SK-N-SH treated with all-trans-retinoic acid at 6 μM for 48 hours (cell line): ENCODE measurements at regions not wholly inside any gene's neighbourhood (a gene's known extent, or its start where the extent isn't known, plus 50 kb on each side); places are given as distances from the start of the nearest gene placed in this dataset.

Experiments used
- ATAC-seq: fragments of 200-7000 bp; cut with Tn5 transposase; 3 replicates; pipeline ENCODE4 v1.9.1; 2020; ENCODE audit warnings: mild to moderate bottlenecking, moderate library complexity
- BACH2 ChIP-seq: fragments of 250-450 bp; sonication (Bioruptor Pico); IDR thresholded peaks from 2 replicates; pipeline ENCODE4 v1.9.0; 2021; ENCODE audit warnings: mild to moderate bottlenecking, borderline replicate concordance
- CSDC2 ChIP-seq: fragments of 250-450 bp; sonication (Bioruptor Pico); IDR thresholded peaks from 2 replicates; pipeline ENCODE4 v1.5.0; 2020; ENCODE audit warnings: mild to moderate bottlenecking, moderate library complexity
- ESRRG ChIP-seq: fragments of 250-450 bp; sonication (Bioruptor Pico); IDR thresholded peaks from 2 replicates; pipeline ENCODE4 v1.6.1; 2021; ENCODE audit warnings: mild to moderate bottlenecking
- GLIS3 ChIP-seq: fragments of 250-450 bp; sonication (Bioruptor Pico); IDR thresholded peaks from 2 replicates; pipeline ENCODE4 v1.5.0; 2020; ENCODE audit warnings: mild to moderate bottlenecking, moderate library complexity
- ISL1 ChIP-seq: fragments of 250-450 bp; sonication (Bioruptor Pico); IDR thresholded peaks from 2 replicates; pipeline ENCODE4 v2.1.2; 2022; ENCODE audit warnings: mild to moderate bottlenecking, moderate library complexity
- OSR1 ChIP-seq: fragments of 250-450 bp; sonication (Bioruptor Pico); IDR thresholded peaks from 2 replicates; pipeline ENCODE4 v1.8.0; 2022; ENCODE audit warnings: moderate library complexity, mild to moderate bottlenecking, inconsistent platforms
- PATZ1 ChIP-seq: fragments of 250-450 bp; sonication (Bioruptor Pico); IDR thresholded peaks from 2 replicates; pipeline ENCODE4 v1.8.0; 2020; ENCODE audit warnings: mild to moderate bottlenecking, moderate library complexity, borderline replicate concordance
- POU6F1 ChIP-seq: fragments of 250-450 bp; sonication (Bioruptor Pico); IDR thresholded peaks from 2 replicates; pipeline ENCODE4 v1.8.0; 2021; ENCODE audit warnings: low read depth, mild to moderate bottlenecking, moderate library complexity, borderline replicate concordance
- RARB ChIP-seq: fragments of 250-450 bp; sonication (Bioruptor Pico); IDR thresholded peaks from 2 replicates; pipeline ENCODE4 v1.8.0; 2021; ENCODE audit warnings: mild to moderate bottlenecking, moderate library complexity
- SNAI2 ChIP-seq: fragments of 250-450 bp; sonication (Bioruptor Pico); IDR thresholded peaks from 2 replicates; pipeline ENCODE4 v1.5.0; 2020; ENCODE audit warnings: mild to moderate bottlenecking, moderate library complexity
- TCF4 ChIP-seq: fragments of 250-450 bp; sonication (Bioruptor Pico); IDR thresholded peaks from 2 replicates; pipeline ENCODE4 v1.8.0; 2021; ENCODE audit warnings: mild to moderate bottlenecking, moderate library complexity, borderline replicate concordance
- TOX ChIP-seq: fragments of 250-450 bp; sonication (Bioruptor Pico); IDR thresholded peaks from 2 replicates; pipeline ENCODE4 v1.8.0; 2021; ENCODE audit warnings: mild to moderate bottlenecking, moderate library complexity, borderline replicate concordance
- TSHZ2 ChIP-seq: fragments of 250-450 bp; sonication (Bioruptor Pico); IDR thresholded peaks from 2 replicates; pipeline ENCODE4 v1.5.0; 2020; ENCODE audit warnings: mild to moderate bottlenecking, moderate library complexity
- ZC3H10 ChIP-seq: fragments of 250-450 bp; sonication (Bioruptor Pico); IDR thresholded peaks from 2 replicates; pipeline ENCODE4 v1.5.1; 2021; ENCODE audit warnings: mild to moderate bottlenecking, moderate library complexity
- ZFP3 ChIP-seq: fragments of 250-450 bp; sonication (Bioruptor Pico); IDR thresholded peaks from 2 replicates; pipeline ENCODE4 v1.5.0; 2020; ENCODE audit warnings: mild to moderate bottlenecking, moderate library complexity
- ZFP30 ChIP-seq: fragments of 450-650 bp; formaldehyde crosslinking; IDR thresholded peaks from 2 replicates; pipeline ENCODE4 v1.5.0; 2022; ENCODE audit warnings: mild to moderate bottlenecking, moderate library complexity
- ZNF565 ChIP-seq: fragments of 450-650 bp; formaldehyde crosslinking; conservative IDR thresholded peaks from 2 replicates; pipeline ENCODE4 v1.5.0; 2020; ENCODE audit warnings: low read depth, mild to moderate bottlenecking, moderate library complexity
- ZNF70 ChIP-seq: fragments of 450-650 bp; formaldehyde crosslinking; IDR thresholded peaks from 2 replicates; pipeline ENCODE4 v1.5.0; 2020; ENCODE audit warnings: mild to moderate bottlenecking, moderate library complexity

GRCh38 chr1:54488779-54489626 lies 59.0 kb upstream of the ACOT11 start:
- peak; percentile 98 for TF ChIP-seq PATZ1 (CRISPR knock-in tag)
- no peak for TF ChIP-seq ZFP3 (CRISPR knock-in tag)
- 0 out of 2 replicates have a peak, but pooled peaks have one; percentile 56 for TF ChIP-seq GLIS3 (CRISPR knock-in tag)
- no peak for TF ChIP-seq ZC3H10 (CRISPR knock-in tag)
- TF ChIP-seq TOX = no peak
- TF ChIP-seq RARB (CRISPR knock-in tag) = no peak
- TF ChIP-seq ZNF565 (CRISPR knock-in tag) = no peak
- TF ChIP-seq POU6F1 (CRISPR knock-in tag) = no peak
- no peak for TF ChIP-seq TCF4
- no peak for TF ChIP-seq CSDC2 (CRISPR knock-in tag)
- TF ChIP-seq BACH2 = no peak
- TF ChIP-seq ISL1 = no peak
- 0 out of 2 replicates have a peak, but pooled peaks have one; percentile 46 for TF ChIP-seq TSHZ2 (CRISPR knock-in tag)
- TF ChIP-seq ZFP30 (CRISPR knock-in tag) = no peak
- peak; percentile 87 for ATAC-seq

- TF ChIP-seq SNAI2 (CRISPR knock-in tag) (peak; percentile 59; the same call in 1 of the 2 replicates), ZC3H10 (CRISPR knock-in tag) (no peak), CSDC2 (CRISPR knock-in tag) (no peak), RARB (CRISPR knock-in tag) (no peak), ZNF565 (CRISPR knock-in tag) (no peak), ISL1 (no peak), ESRRG (CRISPR knock-in tag) (no peak), OSR1 (CRISPR knock-in tag) (no peak), ZNF70 (CRISPR knock-in tag) (no peak), ZFP30 (CRISPR knock-in tag) (no peak), PATZ1 (CRISPR knock-in tag) (peak; percentile 87; the same call in 1 of the 2 replicates), TOX (no peak), TSHZ2 (CRISPR knock-in tag) (no peak), BACH2 (no peak), TCF4 (no peak)
- peak; percentile 73 for ATAC-seq
These were observed 59.8 kb upstream of the ACOT11 start for GRCh38 chr1:54488065-54488750.
